Spleen (tissue), 7 donors: ENCODE measurements at regions not wholly inside any gene's neighbourhood (a gene's known extent, or its start where the extent isn't known, plus 50 kb on each side); places are given as distances from the start of the nearest gene placed in this dataset.

Experiments
- POLR2A ChIP-seq, 3 donors: fragments of 450-650 bp; IDR thresholded peaks; one replicate each; pipeline ENCODE4 v1.5.1; 2017; ENCODE audit warnings: antibody characterized with exemption in 3 of 3, mild to moderate bottlenecking in 1 of 3
- POLR2AphosphoS5 ChIP-seq, 3 donors: sonication (generic); formaldehyde crosslinking; IDR thresholded peaks; one replicate each; pipeline ENCODE4 v1.5.1; 2017; ENCODE audit warnings: antibody characterized with exemption in 3 of 3
- TF ChIP-seq, protein P1 (sequence below), 11 experiments: fragments of 200-600 bp in 7 of 11; fragments of 450-650 bp in 4 of 11; sonication (generic) in 4 of 11; IDR thresholded peaks in 8 of 11; conservative IDR thresholded peaks in 3 of 11; 1 replicate in 7 of 11; 2 replicates in 4 of 11; pipeline versions ENCODE4 v1.4.0 to v1.8.0; 2016 to 2021; ENCODE audit warnings: antibody characterized with exemption in 11 of 11, inconsistent platforms in 4 of 11, mild to moderate bottlenecking in 1 of 11
- donor health status: DM: no; HTN: no; CAD: no; lungs with moderate emphysema.
- donor health status: DM: no; HTN: no; CAD: no.
- donor health status: DM: no; HTN: no; CAD: no.

- no peak for TF ChIP-seq POLR2A (IDR thresholded peaks at IDR 0.05)
- TF ChIP-seq, protein P1, sequence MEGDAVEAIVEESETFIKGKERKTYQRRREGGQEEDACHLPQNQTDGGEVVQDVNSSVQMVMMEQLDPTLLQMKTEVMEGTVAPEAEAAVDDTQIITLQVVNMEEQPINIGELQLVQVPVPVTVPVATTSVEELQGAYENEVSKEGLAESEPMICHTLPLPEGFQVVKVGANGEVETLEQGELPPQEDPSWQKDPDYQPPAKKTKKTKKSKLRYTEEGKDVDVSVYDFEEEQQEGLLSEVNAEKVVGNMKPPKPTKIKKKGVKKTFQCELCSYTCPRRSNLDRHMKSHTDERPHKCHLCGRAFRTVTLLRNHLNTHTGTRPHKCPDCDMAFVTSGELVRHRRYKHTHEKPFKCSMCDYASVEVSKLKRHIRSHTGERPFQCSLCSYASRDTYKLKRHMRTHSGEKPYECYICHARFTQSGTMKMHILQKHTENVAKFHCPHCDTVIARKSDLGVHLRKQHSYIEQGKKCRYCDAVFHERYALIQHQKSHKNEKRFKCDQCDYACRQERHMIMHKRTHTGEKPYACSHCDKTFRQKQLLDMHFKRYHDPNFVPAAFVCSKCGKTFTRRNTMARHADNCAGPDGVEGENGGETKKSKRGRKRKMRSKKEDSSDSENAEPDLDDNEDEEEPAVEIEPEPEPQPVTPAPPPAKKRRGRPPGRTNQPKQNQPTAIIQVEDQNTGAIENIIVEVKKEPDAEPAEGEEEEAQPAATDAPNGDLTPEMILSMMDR (IDR thresholded peaks at IDR 0.05 in 8 of 11, conservative IDR thresholded peaks at IDR 0.05 in 3 of 11), result no peak
- no peak for TF ChIP-seq POLR2AphosphoS5 (IDR thresholded peaks at IDR 0.05)
Observed at GRCh38 chr6:33853736-33854135, 49.9 kb upstream of the MLN start.
